Naive thymus-derived CD4-positive, alpha-beta T cell (primary cell): ENCODE measurements at regions not wholly inside any gene's neighbourhood (a gene's known extent, or its start where the extent isn't known, plus 50 kb on each side); places are given as distances from the start of the nearest gene placed in this dataset.

Experiments used
- ATAC-seq: fragments of 150-1000 bp; cut with Tn5 transposase; 2 replicates; pipeline ENCODE4 v1.10.0; 2021; ENCODE audit warnings: mild to moderate bottlenecking, moderate library complexity
- CTCF ChIA-PET: fragments of 350-600 bp; sonication (Branson Sonifier 250); formaldehyde crosslinking; loops from one replicate; lab custom pipeline; 2021; ENCODE audit warnings: antibody characterized with exemption; lab: Charles Lee
- POLR2A ChIA-PET: fragments of 350-600 bp; sonication (Branson Sonifier 250); formaldehyde crosslinking; loops from one replicate; lab custom pipeline; 2021; ENCODE audit warnings: antibody characterized with exemption, inconsistent platforms; lab: Charles Lee
- DNase-seq, 9 donors: peaks; one replicate each; pipeline versions ENCODE4 v3.0.0 to v3.0.0-alpha.2; 2020 to 2022; ENCODE audit warnings: mixed read lengths in 1 of 9
- H3K27ac ChIP-seq: one replicate; pipeline ENCODE4 v1.7.0; 2013; ENCODE audit warnings: mild to moderate bottlenecking, low read depth, low read length, moderate library complexity
- H3K27me3 ChIP-seq, 2 donors: one replicate each; pipeline ENCODE4 v1.7.0; 2013; ENCODE audit warnings: low read length in 2 of 2, mild to moderate bottlenecking in 2 of 2, moderate library complexity in 2 of 2; ENCODE audit not compliant: control insufficient read depth in 2 of 2, insufficient read depth in 2 of 2
- H3K36me3 ChIP-seq, 3 experiments: 1 replicate in 2 of 3; 2 replicates in 1 of 3; pipeline ENCODE4 v1.7.0; 2013; ENCODE audit warnings: low read length in 3 of 3, mild to moderate bottlenecking in 3 of 3, moderate library complexity in 1 of 3; ENCODE audit not compliant: insufficient read depth in 3 of 3, control insufficient read depth in 2 of 3
- H3K4me1 ChIP-seq, 2 donors: one replicate each; pipeline ENCODE4 v1.7.0; 2013; ENCODE audit warnings: low read length in 2 of 2, mild to moderate bottlenecking in 2 of 2, moderate library complexity in 1 of 2; ENCODE audit not compliant: control insufficient read depth in 2 of 2, insufficient read depth in 2 of 2
- H3K4me3 ChIP-seq: 2 replicates; pipeline ENCODE4 v1.7.0; 2013; ENCODE audit warnings: mild to moderate bottlenecking, low read length
- H3K9me3 ChIP-seq, 3 experiments: 1 replicate in 2 of 3; 2 replicates in 1 of 3; pipeline ENCODE4 v1.7.0; 2013; ENCODE audit warnings: low read length in 3 of 3; ENCODE audit not compliant: control insufficient read depth in 2 of 3
- H3K27ac Mint-ChIP-seq, 9 donors: one replicate each; pipeline ENCODE4 v1.8.0; 2020 to 2022; ENCODE audit warnings: mixed read lengths in 9 of 9, mild to moderate bottlenecking in 8 of 9, moderate library complexity in 5 of 9, inconsistent platforms in 2 of 9
- H3K27me3 Mint-ChIP-seq, 5 donors: one replicate each; pipeline ENCODE4 v1.8.0; 2021 to 2022; ENCODE audit warnings: mixed read lengths in 5 of 5, mild to moderate bottlenecking in 1 of 5
- H3K36me3 Mint-ChIP-seq, 5 donors: one replicate each; pipeline ENCODE4 v1.8.0; 2020 to 2022; ENCODE audit warnings: mixed read lengths in 5 of 5, mild to moderate bottlenecking in 3 of 5, inconsistent platforms in 1 of 5
- H3K4me1 Mint-ChIP-seq, 7 donors: one replicate each; pipeline ENCODE4 v1.8.0; 2020 to 2022; ENCODE audit warnings: mixed read lengths in 7 of 7, mild to moderate bottlenecking in 3 of 7, inconsistent platforms in 1 of 7
- H3K4me3 Mint-ChIP-seq, 10 donors: one replicate each; pipeline ENCODE4 v1.8.0; 2020 to 2022; ENCODE audit warnings: mild to moderate bottlenecking in 10 of 10, mixed read lengths in 10 of 10, moderate library complexity in 6 of 10, inconsistent platforms in 2 of 10
- H3K9me3 Mint-ChIP-seq, 11 donors: one replicate each; pipeline ENCODE4 v1.8.0; 2020 to 2022; ENCODE audit warnings: mixed read lengths in 11 of 11, mild to moderate bottlenecking in 4 of 11, inconsistent platforms in 1 of 11, moderate library complexity in 1 of 11
- intact Hi-C, 2 donors: fragments of 100-400 bp; cut with micrococcal nuclease; formaldehyde crosslinking; loops; one replicate each; pipeline ENCODE4 v1.15.1; 2023

DNA sequence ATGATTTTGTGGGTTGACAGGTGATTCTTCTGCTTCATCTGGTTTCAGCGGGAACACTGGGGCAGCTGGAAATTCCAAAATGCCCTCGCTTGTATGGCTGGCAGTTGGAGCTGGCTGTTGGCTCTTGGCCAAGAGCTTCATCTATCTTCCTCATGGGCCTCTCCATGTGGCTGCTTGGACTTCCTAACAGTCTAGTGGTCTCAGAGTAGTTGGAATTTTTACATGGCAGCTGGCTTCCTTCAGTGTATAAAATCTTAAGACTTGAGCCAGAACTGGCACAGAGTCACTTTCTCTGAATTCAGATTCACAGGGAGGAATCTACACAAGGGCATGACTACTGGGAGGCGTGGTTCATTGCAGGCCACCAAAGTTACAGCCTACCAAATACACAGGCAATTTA lies 204.9 kb upstream of the RMST start:
- DNase-seq (no peak), ATAC-seq (no peak)
- ChIA-PET CTCF (interaction anchor here (1.1 kb wide), 1 partner anchor 23 kb away, joined by 3 read pairs; no protein-coding TSS in a partner anchor), POLR2A (no interaction called here)
- Mint-ChIP-seq H3K4me1 (no peaks in the 10 kb centered on the region), H3K36me3 (no peaks in the 10 kb centered on the region), H3K27ac (no peak overlapping the region), H3K9me3 (peaks cover 0 to 3% (median 0%) of the 10 kb centered on the region in 11 donors), H3K4me3 (no peak overlapping the region), H3K27me3 (peaks cover 0 to 19% (median 5%) of the 10 kb centered on the region in 5 donors)
- H3K9me3 ChIP-seq: no peaks in the 10 kb centered on the region
- no peaks in the 10 kb centered on the region for H3K4me1 ChIP-seq
- H3K4me3 ChIP-seq: no peak overlapping the region
- H3K36me3 ChIP-seq: no peaks in the 10 kb centered on the region
- intact Hi-C loops: no loop called here
- H3K27ac ChIP-seq: no peak overlapping the region
- H3K27me3 ChIP-seq: peaks cover 0 to 2% of the 10 kb centered on the region in 2 donors

DNA sequence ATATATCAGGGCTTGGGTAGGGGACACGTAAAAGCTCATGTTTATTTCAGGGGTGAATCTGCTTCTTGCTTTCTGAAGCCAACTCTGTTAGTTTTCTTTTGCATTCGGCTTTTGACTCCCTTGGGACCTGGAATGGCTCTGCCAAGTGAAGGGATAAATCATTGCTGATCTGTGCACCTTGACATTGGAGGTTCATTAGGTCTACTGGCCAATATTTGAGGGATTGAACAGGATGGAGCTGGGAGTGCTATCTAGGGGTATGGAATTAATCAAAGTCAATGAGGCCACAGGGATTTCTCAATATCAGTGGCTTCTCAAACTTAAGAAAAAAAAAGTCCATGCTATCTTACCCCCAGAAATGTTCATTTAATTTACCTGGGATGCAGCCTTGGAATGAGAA lies 203.5 kb upstream of the RMST start:
- intact Hi-C loops: no loop called here
- Mint-ChIP-seq H3K27ac (no peak overlapping the region), H3K36me3 (no peaks in the 10 kb centered on the region), H3K4me1 (no peaks in the 10 kb centered on the region), H3K27me3 (peaks cover 0 to 9% (median 6%) of the 10 kb centered on the region in 5 donors), H3K9me3 (peaks cover 0 to 3% (median 0%) of the 10 kb centered on the region in 11 donors), H3K4me3 (no peak overlapping the region)
- POLR2A ChIA-PET: no interaction called here
- H3K4me3 ChIP-seq: no peak overlapping the region
- ATAC-seq (no peak), DNase-seq (no peak)
- H3K27me3 ChIP-seq: no peaks in the 10 kb centered on the region
- CTCF ChIA-PET: no interaction called here
- H3K4me1 ChIP-seq: no peaks in the 10 kb centered on the region
- H3K36me3 ChIP-seq: no peaks in the 10 kb centered on the region
- no peak overlapping the region for H3K27ac ChIP-seq
- H3K9me3 ChIP-seq: no peaks in the 10 kb centered on the region

DNA sequence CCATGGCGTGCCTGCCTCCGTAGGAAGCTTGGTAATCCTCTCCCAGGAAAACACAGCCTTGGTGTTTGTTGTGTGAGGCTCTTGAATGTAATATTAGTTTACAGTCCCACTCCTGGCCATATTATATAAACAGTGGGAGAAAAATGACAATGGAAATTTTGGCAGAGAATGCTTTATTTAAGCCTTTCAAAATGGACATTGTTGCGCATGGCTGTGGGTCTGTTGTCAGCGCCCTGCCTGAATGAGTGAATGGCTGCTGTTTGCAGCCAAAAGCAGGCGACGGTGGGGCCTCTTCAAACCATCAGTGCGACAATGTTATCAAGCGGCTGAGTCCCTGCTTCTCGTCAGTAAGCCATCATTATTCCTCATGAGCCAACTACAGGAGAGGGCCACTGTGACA lies 201.8 kb upstream of the RMST start:
- DNase-seq: no peak
- Histone ChIP-seq H3K27ac (no peak overlapping the region), H3K4me1 (no peaks in the 10 kb centered on the region), H3K9me3 (no peaks in the 10 kb centered on the region), H3K4me3 (no peak overlapping the region), H3K36me3 (no peaks in the 10 kb centered on the region), H3K27me3 (no peaks in the 10 kb centered on the region)
- Mint-ChIP-seq H3K9me3 (peaks cover 0 to 6% (median 0%) of the 10 kb centered on the region in 11 donors), H3K4me3 (no peak overlapping the region), H3K27me3 (peaks cover 0 to 11% (median 8%) of the 10 kb centered on the region in 5 donors), H3K4me1 (no peaks in the 10 kb centered on the region), H3K36me3 (no peaks in the 10 kb centered on the region), H3K27ac (no peak overlapping the region)
- CTCF ChIA-PET: no interaction called here
- ATAC-seq: no peak
- intact Hi-C loops: no loop called here
- POLR2A ChIA-PET: no interaction called here

DNA sequence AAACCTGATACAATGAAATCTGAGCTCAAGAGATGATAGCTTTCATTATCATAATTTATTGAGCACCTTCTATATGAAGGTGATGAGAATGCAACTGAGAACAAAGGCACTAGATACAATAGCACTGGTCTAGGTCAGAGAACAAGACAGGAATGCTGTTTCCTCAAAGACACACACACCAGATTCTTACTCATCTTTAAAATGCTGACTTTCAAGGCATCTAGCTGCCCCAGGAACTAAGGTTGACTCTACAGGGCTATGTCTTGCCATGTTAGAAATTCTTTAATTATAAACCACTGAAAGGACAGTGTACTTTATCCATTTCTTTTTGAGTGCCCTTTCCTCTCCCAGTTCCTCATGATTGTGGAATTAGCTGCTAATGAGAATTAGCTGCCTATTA lies 195.4 kb upstream of the RMST start:
- H3K4me1 ChIP-seq: no peaks in the 10 kb centered on the region

DNA sequence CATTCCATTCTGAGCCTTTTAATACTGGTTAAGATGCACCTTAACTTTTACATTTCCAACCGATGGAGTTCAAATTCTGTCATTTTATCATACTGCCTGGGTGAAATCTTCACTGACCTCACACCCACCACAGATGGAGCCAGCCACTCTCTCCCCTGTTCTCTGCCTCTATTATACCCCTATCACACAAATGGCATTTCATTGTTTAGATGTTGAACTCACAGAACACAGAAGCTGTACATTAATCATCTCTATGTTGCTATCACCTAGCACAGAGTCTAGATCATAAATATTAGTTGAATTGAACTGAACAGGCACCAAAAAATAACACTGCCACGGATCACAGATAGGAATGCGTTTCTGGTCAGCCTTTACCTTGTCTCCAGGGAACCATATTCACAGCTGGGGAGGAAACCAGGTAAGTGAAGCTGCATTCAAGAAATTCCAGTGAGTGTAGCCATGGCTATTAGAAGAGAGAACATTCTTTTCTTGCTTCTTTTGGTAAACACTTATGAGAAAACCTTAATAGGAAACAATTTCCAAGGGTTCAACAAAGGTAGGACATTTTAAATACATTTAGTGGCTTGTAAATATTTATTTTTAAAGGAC lies 194.9 kb upstream of the RMST start:
- Mint-ChIP-seq H3K4me1 (no peaks in the 10 kb centered on the region), H3K9me3 (peaks cover 0 to 24% (median 5%) of the 10 kb centered on the region in 11 donors), H3K4me3 (no peak overlapping the region), H3K27ac (no peak overlapping the region), H3K36me3 (peaks cover 0 to 5% (median 0%) of the 10 kb centered on the region in 5 donors), H3K27me3 (peaks cover 2 to 25% (median 16%) of the 10 kb centered on the region in 5 donors)
- H3K4me3 ChIP-seq: no peak overlapping the region
- DNase-seq: no peak
- CTCF ChIA-PET: interaction anchor here (0.6 kb wide), 1 partner anchor 903 kb away, joined by 3 read pairs; no protein-coding TSS in a partner anchor
- POLR2A ChIA-PET: no interaction called here
- intact Hi-C loops: no loop called here
- no peak for ATAC-seq
- H3K9me3 ChIP-seq: peaks cover 0 to 7% (median 0%) of the 10 kb centered on the region in 3 experiments
- no peak overlapping the region for H3K27ac ChIP-seq
- H3K27me3 ChIP-seq: no peaks in the 10 kb centered on the region
- H3K4me1 ChIP-seq: no peaks in the 10 kb centered on the region
- no peaks in the 10 kb centered on the region for H3K36me3 ChIP-seq

More for the DNA sequence above, 195.4 kb upstream of the RMST start:
- no peak overlapping the region for H3K4me3 Mint-ChIP-seq
- H3K4me1 Mint-ChIP-seq: no peaks in the 10 kb centered on the region
- no peak overlapping the region for H3K27ac Mint-ChIP-seq
- H3K36me3 Mint-ChIP-seq: peaks cover 0 to 5% (median 0%) of the 10 kb centered on the region in 5 donors
- intact Hi-C loops: no loop called here
- no peaks in the 10 kb centered on the region for H3K27me3 ChIP-seq
- H3K9me3 Mint-ChIP-seq: peaks cover 0 to 24% (median 5%) of the 10 kb centered on the region in 11 donors
- no peak for ATAC-seq
- ChIA-PET POLR2A (no interaction called here), CTCF (no interaction called here)
- H3K4me3 ChIP-seq: no peak overlapping the region
- H3K27me3 Mint-ChIP-seq: peaks cover 2 to 25% (median 16%) of the 10 kb centered on the region in 5 donors
- peaks cover 0 to 3% (median 0%) of the 10 kb centered on the region in 3 experiments for H3K9me3 ChIP-seq
- no peak overlapping the region for H3K27ac ChIP-seq
- no peak for DNase-seq
- H3K36me3 ChIP-seq: no peaks in the 10 kb centered on the region

DNA sequence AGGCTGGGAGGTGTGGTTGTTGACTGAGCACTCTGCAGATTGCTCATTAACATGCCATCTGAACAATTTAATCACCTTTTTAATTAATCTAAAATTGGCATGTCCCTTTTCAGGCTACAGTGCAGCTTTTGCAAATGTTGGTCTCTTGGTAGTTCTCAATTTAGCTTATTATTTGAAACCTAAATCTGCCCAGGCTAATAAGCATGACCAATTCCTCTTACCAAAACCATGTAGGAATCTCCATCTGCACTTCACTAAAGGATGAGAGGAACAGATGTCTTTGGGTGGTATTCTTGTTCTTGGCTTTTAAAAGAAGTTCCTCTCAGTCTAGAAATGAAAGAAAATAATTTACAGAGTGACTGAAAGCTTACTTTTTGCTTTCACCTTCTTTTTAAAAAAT lies 190.1 kb upstream of the RMST start:
- Histone ChIP-seq H3K4me1 (no peaks in the 10 kb centered on the region), H3K27ac (no peak overlapping the region), H3K36me3 (no peaks in the 10 kb centered on the region), H3K9me3 (peaks cover 0 to 7% (median 0%) of the 10 kb centered on the region in 3 experiments), H3K4me3 (no peak overlapping the region), H3K27me3 (no peaks in the 10 kb centered on the region)
- Mint-ChIP-seq H3K27ac (no peak overlapping the region), H3K4me3 (no peak overlapping the region), H3K9me3 (peaks cover 0 to 31% (median 6%) of the 10 kb centered on the region in 11 donors), H3K27me3 (peaks cover 10 to 38% (median 32%) of the 10 kb centered on the region in 5 donors), H3K36me3 (peaks cover 0 to 5% (median 0%) of the 10 kb centered on the region in 5 donors), H3K4me1 (no peaks in the 10 kb centered on the region)
- no peak for ATAC-seq
- no peak for DNase-seq
- intact Hi-C loops: no loop called here
- CTCF ChIA-PET: no interaction called here
- POLR2A ChIA-PET: no interaction called here

DNA sequence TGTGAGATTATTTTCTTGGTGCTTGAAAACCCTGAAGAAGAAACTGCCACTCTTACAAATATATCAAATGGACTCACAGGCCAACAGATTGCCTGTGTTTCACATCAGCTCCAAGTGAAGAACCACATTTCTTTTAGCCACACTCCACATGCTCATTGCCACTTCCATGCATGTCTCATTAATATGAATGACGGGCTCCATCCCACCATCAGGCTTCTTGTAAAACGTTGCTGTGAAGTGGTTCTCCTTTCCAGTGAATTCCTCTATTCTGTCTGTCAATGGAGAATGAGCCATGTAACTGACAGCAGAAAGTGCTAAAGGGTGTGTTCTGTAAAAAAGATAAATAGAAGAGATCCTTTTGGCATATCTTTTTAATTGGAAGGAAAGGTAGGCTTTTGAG lies 188.2 kb upstream of the RMST start:
- ChIA-PET CTCF (no interaction called here), POLR2A (no interaction called here)
- peaks cover 0 to 5% (median 0%) of the 10 kb centered on the region in 5 donors for H3K36me3 Mint-ChIP-seq
- DNase-seq: no peak
- Histone ChIP-seq H3K27me3 (no peaks in the 10 kb centered on the region), H3K9me3 (peaks cover 0 to 7% (median 0%) of the 10 kb centered on the region in 3 experiments), H3K4me1 (no peaks in the 10 kb centered on the region), H3K27ac (no peak overlapping the region), H3K36me3 (no peaks in the 10 kb centered on the region), H3K4me3 (no peak overlapping the region)
- H3K9me3 Mint-ChIP-seq: peaks cover 0 to 18% (median 4%) of the 10 kb centered on the region in 11 donors
- H3K4me3 Mint-ChIP-seq: no peak overlapping the region
- no peak for ATAC-seq
- H3K27me3 Mint-ChIP-seq: peaks cover 10 to 35% (median 31%) of the 10 kb centered on the region in 5 donors
- no peaks in the 10 kb centered on the region for H3K4me1 Mint-ChIP-seq
- H3K27ac Mint-ChIP-seq: no peak overlapping the region
- intact Hi-C loops: no loop called here
